WERI-Rb-1 (cell line): ENCODE measurements at regions not wholly inside any gene's neighbourhood (a gene's known extent, or its start where the extent isn't known, plus 50 kb on each side); places are given as distances from the start of the nearest gene placed in this dataset.

ENCODE experiments used
- DNase-seq: peaks from one replicate; pipeline ENCODE4 v3.0.0-alpha.2; 2020
- H3K27ac ChIP-seq: fragments of 250-450 bp; sonication (Bioruptor Pico); 2 replicates; pipeline ENCODE4 v1.5.1; 2020; ENCODE audit warnings: mild to moderate bottlenecking, moderate library complexity
- H3K27me3 ChIP-seq: fragments of 250-450 bp; sonication (Bioruptor Pico); 2 replicates; pipeline ENCODE4 v1.5.1; 2021; ENCODE audit warnings: mild to moderate bottlenecking, low read depth, moderate library complexity; ENCODE audit not compliant: insufficient read depth, severe bottlenecking
- H3K36me3 ChIP-seq: fragments of 250-450 bp; sonication (Bioruptor Pico); 2 replicates; pipeline ENCODE4 v1.5.1; 2020; ENCODE audit warnings: mild to moderate bottlenecking, moderate library complexity
- H3K4me3 ChIP-seq: 2 replicates; pipeline ENCODE4 v1.5.1; 2011; ENCODE audit warnings: low read depth, mild to moderate bottlenecking, control low read depth, low read length
- H3K9me3 ChIP-seq: fragments of 250-450 bp; sonication (Bioruptor Pico); 2 replicates; pipeline ENCODE4 v1.5.1; 2021; ENCODE audit warnings: mild to moderate bottlenecking, moderate library complexity; ENCODE audit not compliant: severe bottlenecking
- CTCF ChIP-seq: IDR thresholded peaks from 2 replicates; pipeline ENCODE4 v1.5.1; 2011; ENCODE audit warnings: low read depth, mild to moderate bottlenecking, control low read depth, inconsistent platforms, low read length

- DNase-seq, result no peak
- Histone ChIP-seq H3K27ac (no peak overlapping the region), H3K27me3 (no peaks in the 10 kb centered on the region), H3K9me3 (no peaks in the 10 kb centered on the region), H3K36me3 (no peaks in the 10 kb centered on the region), H3K4me3 (no peak overlapping the region)
- TF ChIP-seq CTCF, result no peak
These were observed 481.8 kb upstream of the CDH18 start for GRCh38 chr5:20469792-20470191.

- TF ChIP-seq CTCF, result no peak
- H3K27ac ChIP-seq, result no peak overlapping the region
- no peak for DNase-seq
- no peak overlapping the region for H3K4me3 ChIP-seq
- H3K27me3 ChIP-seq, result no peaks in the 10 kb centered on the region
- no peaks in the 10 kb centered on the region for H3K36me3 ChIP-seq
- no peaks in the 10 kb centered on the region for H3K9me3 ChIP-seq
These were observed 481.4 kb upstream of the CDH18 start for GRCh38 chr5:20469390-20469789.

GRCh38 chr5:20466512-20466911, 478.5 kb upstream of the CDH18 start:
- DNase-seq, result no peak
- no peak overlapping the region for H3K4me3 ChIP-seq
- no peaks in the 10 kb centered on the region for H3K9me3 ChIP-seq
- no peaks in the 10 kb centered on the region for H3K27me3 ChIP-seq
- H3K36me3 ChIP-seq, result no peaks in the 10 kb centered on the region
- H3K27ac ChIP-seq, result no peak overlapping the region
- no peak for TF ChIP-seq CTCF

DNA sequence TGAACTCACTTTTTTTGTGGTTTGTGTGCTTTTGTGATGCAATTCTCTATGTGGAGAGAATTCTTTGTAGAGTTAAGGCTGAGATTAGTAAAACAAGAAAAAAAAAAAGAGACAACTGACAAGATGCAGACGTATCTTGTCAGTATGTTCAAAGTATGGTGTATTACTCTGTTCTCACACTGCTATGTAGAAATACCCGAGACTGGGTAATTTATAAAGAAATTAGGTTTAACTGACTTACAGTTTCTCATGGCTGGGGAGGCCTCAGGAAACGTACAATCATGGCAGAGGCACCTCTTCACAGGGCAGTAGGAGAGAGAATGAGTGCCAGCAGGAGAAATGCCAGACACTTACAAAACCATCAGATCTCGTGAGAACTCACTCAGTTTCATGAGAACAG, 475.2 kb upstream of the CDH18 start:
- no peak for TF ChIP-seq CTCF
- H3K4me3 ChIP-seq, result no peak overlapping the region
- H3K27ac ChIP-seq, result no peak overlapping the region
- H3K36me3 ChIP-seq, result no peaks in the 10 kb centered on the region
- no peak for DNase-seq
- no peaks in the 10 kb centered on the region for H3K9me3 ChIP-seq
- no peaks in the 10 kb centered on the region for H3K27me3 ChIP-seq

DNA sequence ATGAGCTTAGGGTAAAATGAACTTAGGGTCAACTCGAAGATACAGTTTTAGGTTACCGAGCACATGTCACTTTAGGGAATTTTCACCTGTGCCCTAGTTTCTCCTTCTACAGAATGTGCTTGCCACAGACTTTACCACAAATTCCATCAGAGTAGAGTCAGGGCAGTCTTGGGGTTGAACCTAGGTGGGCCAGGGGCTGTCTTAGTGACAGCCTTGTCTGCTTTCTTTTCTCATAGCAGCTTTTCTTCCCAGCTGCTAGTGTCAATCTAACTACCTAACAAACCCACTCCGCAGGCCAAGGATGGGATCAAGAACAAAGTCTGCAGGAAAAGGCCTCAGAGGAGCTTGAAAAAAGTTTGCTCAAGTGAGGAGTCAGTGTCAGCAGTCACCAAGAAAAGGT, 458.1 kb upstream of the CDH18 start:
- no peak overlapping the region for H3K4me3 ChIP-seq
- TF ChIP-seq CTCF, result no peak
- no peaks in the 10 kb centered on the region for H3K9me3 ChIP-seq
- no peaks in the 10 kb centered on the region for H3K27me3 ChIP-seq
- H3K36me3 ChIP-seq, result no peaks in the 10 kb centered on the region
- H3K27ac ChIP-seq, result no peak overlapping the region
- no peak for DNase-seq

- no peaks in the 10 kb centered on the region for H3K27me3 ChIP-seq
- no peaks in the 10 kb centered on the region for H3K9me3 ChIP-seq
- H3K36me3 ChIP-seq, result no peaks in the 10 kb centered on the region
- H3K4me3 ChIP-seq, result no peak overlapping the region
- DNase-seq, result no peak
- H3K27ac ChIP-seq, result no peak overlapping the region
- TF ChIP-seq CTCF, result no peak
These were observed 457.4 kb upstream of the CDH18 start for GRCh38 chr5:20445326-20445860.
